Right renal cortex interstitium (tissue), 3 donors: ENCODE measurements at regions not wholly inside any gene's neighbourhood (a gene's known extent, or its start where the extent isn't known, plus 50 kb on each side); places are given as distances from the start of the nearest gene placed in this dataset.

ENCODE experiments used
- DNase-seq, 3 donors: peaks; one replicate each; pipeline ENCODE4 v3.0.0-alpha.2; 2013; ENCODE audit warnings: low read depth in 3 of 3, low spot score in 2 of 3

- no peak for DNase-seq
These were observed 51.1 kb upstream of the NCOA1 start for GRCh38 chr2:24439971-24440340.

GRCh38 chr2:24439280-24439970 is 51.6 kb upstream of the NCOA1 start:
- DNase-seq, result no peak

GRCh38 chr2:24438106-24438505 is 52.9 kb upstream of the NCOA1 start:
- DNase-seq, result no peak

GRCh38 chr2:24435391-24436316 is 55.4 kb upstream of the NCOA1 start:
- DNase-seq, result peak in 1 of 3 donors; percentile 41

- no peak for DNase-seq
These were observed 56.5 kb upstream of the NCOA1 start for GRCh38 chr2:24434541-24434940.

GRCh38 chr2:24432735-24433134 is 58.3 kb upstream of the NCOA1 start:
- DNase-seq, result no peak

GRCh38 chr2:24432121-24432520 is 58.9 kb upstream of the NCOA1 start:
- DNase-seq, result no peak

GRCh38 chr2:24429197-24430074 is 61.6 kb upstream of the NCOA1 start:
- no peak for DNase-seq

- DNase-seq, result no peak
These were observed 64.1 kb upstream of the ITSN2 start for GRCh38 chr2:24424387-24424786.

- no peak for DNase-seq
These were observed 62.8 kb upstream of the ITSN2 start for GRCh38 chr2:24423095-24423494.

GRCh38 chr2:24421668-24422067 is 61.3 kb upstream of the ITSN2 start:
- no peak for DNase-seq

- DNase-seq, result no peak
These were observed 60.0 kb upstream of the ITSN2 start for GRCh38 chr2:24420373-24420772.

- no peak for DNase-seq
These were observed 58.0 kb upstream of the ITSN2 start for GRCh38 chr2:24418166-24418841.

GRCh38 chr2:24412812-24413211 is 52.5 kb upstream of the ITSN2 start:
- no peak for DNase-seq

GRCh38 chr2:24411488-24412151 is 51.3 kb upstream of the ITSN2 start:
- DNase-seq, result no peak

- DNase-seq, result no peak
These were observed 50.6 kb upstream of the ITSN2 start for GRCh38 chr2:24410976-24411375.

GRCh38 chr2:24409700-24410556 is 49.6 kb upstream of the ITSN2 start:
- peak; percentile 56 to 68 (median 56) for DNase-seq
